NK-92 treated with Interleukin-12 subunit alpha and Interleukin-12 subunit beta, amount 100 ng/mL, for 24 hours (cell line): ENCODE measurements at regions not wholly inside any gene's neighbourhood (a gene's known extent, or its start where the extent isn't known, plus 50 kb on each side); places are given as distances from the start of the nearest gene placed in this dataset.

Source experiments
- DNase-seq: peaks from one replicate; lab custom pipeline; 2025; lab: John Stamatoyannopoulos, UW

DNA sequence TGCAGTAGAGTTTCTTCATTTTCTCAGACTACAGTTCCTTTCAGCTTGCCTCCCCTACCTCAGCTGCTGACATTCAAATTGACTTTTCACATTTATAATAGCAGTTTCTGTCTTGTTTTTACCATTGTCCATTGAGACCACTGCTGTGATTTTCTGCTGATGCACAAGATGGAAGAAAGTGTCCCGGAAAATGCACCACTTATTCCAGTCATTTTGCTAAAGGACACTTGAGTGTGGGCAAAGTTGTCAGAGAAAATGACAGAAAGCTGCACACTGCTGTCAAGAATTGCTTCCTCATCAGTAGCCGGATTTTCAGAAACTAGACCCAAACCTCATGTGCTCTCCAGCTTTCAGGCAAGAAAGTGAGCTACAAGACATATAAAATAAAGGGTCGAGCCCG, 546.2 kb upstream of the SETBP1 start:
- DNase-seq: no peak

DNA sequence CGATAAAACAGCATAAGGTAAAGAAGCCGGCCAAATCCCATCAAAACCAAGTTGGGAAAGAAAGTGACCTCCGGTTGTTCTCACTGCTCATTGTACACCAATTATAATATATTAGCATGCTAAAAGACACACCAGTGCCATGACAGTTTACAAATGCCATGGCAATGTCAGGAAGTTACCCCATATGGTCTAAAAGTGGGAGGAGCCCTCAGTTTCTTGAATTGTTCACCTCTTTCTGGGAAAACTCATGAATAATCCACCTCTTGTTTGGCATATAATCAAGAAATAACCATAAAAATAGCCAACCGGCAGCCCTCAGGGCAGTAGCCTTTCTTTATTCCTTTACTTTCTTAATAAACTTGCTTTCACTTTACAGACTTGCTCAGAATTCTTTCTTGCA, 544.9 kb upstream of the SETBP1 start:
- no peak for DNase-seq

DNA sequence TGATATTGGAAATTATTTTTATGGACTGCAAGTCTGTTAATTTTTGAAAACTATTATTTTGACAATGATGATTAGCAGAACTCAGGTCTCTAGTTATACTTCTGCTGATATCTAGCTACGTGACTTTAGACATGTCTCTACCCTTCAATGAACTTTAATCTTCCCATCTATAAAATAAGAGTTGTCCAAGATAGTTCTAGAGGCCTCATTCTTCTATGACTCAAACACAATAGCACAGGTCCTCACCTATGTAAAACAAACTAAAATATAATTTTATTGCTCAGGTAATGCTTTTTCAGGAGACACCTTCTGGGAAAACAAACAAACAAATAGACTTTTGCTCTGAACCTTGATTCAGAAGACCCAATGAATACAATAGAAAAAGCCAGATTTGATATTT, 544.4 kb upstream of the SETBP1 start:
- no peak for DNase-seq

DNA sequence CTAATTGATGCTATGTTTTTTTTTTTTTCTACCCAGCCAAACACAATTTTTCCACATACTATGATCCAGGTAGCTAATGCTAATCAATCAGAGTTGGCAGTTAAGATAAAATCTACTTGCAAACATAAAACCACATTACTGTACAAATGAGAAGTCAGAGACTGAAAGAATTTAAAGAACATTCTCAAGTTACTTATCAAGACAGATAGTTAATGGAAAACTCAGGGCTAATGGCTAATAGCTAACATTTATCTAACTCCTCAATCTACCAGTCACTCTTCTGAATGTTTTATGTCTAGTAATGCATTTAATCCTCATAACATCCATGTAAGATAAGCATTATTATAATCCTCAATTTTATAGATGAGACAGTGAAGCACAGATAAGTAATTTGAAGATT, 537.6 kb upstream of the SETBP1 start:
- DNase-seq: no peak

DNA sequence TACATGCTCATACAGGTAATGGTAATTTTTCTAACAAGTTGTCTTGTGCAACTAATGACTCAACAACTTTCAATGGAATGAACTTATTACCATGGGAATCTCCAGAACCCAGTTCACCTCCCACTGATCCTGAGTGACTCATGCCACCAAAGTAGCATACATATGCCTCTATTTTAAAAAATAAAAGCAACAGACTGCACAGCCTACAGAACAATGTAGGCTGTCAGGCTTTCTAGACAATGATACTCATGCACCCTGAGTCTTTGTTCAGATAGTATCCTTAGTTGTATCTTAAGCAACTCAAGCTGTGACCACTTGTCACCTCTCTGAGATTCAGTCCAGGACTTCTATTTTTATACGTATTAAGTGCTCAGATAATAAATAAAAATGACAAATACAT, 531.0 kb upstream of the SETBP1 start:
- no peak for DNase-seq

DNA sequence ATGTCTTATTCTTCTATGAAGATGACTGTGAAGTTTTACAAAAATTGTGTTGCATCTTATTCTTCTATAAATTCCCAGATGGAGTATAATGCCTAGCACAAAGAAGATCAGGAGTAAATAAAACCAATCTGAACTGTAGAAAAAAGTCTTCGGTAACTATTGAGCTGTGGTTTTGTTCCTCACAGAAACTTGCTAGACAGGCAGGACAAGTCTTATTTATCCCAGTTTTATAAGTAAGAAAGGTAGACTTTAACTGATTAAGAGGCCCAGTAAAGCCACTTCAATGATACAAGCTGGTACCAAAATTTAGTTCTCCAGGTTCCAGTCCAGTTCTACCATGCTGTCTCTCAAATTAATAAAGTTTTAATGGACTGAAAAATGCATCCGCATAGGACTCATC, 526.7 kb upstream of the SETBP1 start:
- DNase-seq: no peak

DNA sequence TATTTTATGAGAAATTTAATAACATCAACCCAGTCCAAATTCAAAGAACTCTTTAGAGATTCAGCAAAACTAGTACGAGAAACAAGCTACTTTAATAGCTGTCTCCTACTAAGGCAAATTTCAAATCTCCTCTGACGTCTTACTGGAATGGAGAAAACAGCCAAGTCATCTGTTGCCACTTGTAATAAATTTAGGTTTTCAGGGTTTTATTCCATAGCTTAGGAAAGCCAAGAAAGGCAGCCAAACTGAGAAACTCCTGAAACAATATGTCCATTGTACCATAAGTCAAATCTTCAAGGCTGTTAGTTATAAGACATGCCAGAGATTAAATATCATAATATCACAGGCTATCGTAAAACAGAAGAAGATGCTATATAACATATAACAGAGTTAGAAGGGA, 524.6 kb upstream of the SETBP1 start:
- no peak for DNase-seq

DNA sequence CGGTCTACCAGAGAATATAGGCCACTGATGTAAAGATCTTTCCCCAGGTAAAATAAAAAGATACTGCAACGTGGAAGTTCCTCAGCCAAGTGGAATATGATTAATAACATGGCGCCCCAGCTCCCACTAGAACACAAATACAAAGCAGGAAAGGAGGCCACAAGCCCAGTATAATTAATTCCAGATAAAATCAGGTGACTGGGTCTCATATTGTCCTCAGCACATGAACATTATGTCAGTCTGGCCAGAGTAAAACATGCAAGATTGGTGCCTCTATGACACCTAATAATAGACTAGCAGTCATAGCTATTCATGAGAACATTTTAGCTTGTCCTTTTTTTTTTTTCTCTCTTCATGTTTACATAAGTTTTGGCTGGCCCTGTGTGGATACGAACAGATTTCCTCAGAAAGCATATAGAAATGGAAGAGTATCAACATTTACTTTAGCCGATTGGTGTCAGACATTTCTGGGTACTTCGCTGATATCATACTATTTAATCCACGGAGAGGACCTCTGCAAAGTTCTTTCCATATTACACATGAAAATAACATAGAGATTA, 523.8 kb upstream of the SETBP1 start:
- DNase-seq: no peak

DNA sequence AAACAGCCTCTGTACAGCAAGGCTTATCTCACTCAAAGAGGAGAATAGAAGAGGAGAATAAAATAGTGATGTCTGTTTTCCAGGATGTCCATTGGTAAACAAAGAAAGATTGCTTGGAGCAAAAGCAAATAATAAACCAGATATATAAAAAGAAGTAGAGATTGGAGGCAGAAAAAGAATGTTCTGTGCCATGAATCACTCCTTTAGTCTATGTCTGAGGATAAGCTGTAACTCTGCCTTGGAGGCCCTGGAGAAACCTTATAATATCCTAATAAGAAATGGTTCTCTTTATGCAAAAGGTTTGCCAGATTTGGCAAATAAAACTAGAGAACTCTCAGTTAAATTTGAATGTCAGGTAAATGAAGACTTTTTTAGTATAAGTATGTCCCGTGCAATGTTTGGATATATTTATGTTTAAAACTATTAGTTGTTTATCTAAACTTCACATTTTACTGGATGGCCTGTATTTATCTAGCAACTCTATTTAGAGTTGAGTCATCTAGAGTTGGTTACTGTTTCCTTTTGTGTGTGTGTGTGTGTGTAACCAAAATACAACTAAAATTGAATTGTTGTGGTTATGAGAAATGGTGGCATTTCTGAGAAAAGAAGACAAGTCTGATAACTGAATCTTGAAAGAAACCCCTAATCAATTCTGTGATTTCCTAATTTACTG, 510.3 kb upstream of the SETBP1 start:
- DNase-seq: no peak

DNA sequence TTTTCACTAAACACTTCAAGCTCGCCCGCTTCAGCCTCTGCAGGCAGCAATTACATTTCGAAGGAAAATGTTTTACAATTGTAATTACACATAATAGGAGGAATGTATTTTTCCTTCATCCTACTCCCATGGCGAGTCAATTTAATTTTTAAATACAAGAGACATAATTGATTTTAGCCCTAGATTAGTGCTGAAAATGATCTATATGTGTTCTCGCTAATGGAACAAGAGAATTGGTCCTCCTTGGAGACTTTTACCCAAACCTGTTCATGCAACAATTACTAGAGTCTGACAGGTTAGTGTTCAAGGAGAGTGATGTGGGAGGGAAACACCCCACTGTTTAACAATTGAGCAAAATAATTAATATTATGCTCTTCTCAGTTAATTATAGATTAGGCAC, 509.4 kb upstream of the SETBP1 start:
- no peak for DNase-seq

DNA sequence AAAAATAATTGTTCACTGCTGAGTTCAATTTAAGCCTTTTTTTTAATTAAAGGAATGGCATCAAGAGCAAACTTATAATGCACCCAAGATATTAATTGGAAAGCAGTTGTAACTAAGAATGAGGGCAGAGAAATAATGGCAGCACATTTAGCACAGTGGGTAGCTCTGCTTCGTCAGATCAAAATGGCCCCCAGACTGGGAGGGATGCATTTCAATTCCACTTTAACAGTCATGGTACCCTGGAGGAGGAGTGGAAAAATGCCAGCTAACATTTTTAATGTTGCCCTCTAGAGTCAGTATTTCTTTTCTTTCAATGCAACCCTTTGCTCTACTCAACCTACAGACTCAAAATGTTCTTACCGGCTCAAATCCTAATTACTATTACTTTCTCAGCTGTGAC, 504.8 kb upstream of the SETBP1 start:
- no peak for DNase-seq

DNA sequence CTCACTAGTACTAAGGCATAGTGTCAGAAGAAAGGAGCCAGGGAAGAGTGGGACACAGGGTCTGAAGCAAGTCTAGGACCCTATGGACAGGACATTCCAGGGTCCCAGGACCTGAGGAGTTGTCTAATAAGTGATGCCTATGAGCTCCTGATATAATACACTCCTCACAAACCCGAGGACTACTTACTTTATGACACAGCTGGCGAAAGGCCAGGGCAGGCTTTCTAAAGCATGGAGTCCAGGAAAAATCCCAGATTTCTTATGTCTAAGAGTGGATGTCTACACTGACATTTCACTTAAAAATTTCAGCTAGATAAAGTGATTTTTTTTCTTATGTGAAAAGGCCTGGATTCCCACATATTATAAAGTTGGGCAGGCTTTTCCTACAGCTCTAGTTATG, 502.2 kb upstream of the SETBP1 start:
- no peak for DNase-seq

DNA sequence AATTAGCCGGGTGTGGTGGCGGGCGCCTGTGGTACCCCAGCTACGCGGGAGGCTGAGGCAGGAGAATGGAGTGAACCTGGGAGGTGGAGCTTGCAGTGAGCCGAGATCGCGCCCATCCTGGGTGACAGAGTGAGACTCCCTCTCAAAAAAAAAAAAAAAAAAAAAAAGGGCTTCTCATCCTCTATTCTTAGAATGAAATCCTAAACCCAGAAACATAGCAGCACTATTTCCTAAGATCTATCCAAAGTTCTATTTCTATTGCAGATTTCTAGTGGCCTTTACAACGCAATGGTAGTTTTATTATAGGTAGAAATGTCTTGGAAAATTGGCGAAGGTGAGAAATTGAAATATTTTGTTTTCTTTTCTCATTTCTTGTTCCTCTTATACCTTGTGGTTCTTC, 501.0 kb upstream of the SETBP1 start:
- no peak for DNase-seq

DNA sequence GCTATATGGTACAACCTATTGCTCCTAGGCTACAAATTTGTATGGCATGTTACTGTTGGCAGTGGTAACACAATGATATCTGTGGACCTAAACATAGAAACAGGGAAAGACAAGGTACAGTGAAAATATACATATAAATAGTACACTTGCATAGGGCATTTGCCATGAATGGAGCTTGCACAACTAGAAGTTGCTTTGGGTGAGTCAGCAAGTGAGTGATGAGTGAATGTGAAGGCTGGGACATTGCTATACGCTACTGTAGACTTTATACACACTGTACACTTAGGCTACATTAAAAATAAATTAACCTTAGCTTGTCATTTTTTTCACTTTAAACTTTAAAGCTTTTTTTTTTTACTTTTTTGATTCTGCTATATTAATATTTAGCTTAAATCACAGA, 500.0 kb upstream of the SETBP1 start:
- DNase-seq: no peak

DNA sequence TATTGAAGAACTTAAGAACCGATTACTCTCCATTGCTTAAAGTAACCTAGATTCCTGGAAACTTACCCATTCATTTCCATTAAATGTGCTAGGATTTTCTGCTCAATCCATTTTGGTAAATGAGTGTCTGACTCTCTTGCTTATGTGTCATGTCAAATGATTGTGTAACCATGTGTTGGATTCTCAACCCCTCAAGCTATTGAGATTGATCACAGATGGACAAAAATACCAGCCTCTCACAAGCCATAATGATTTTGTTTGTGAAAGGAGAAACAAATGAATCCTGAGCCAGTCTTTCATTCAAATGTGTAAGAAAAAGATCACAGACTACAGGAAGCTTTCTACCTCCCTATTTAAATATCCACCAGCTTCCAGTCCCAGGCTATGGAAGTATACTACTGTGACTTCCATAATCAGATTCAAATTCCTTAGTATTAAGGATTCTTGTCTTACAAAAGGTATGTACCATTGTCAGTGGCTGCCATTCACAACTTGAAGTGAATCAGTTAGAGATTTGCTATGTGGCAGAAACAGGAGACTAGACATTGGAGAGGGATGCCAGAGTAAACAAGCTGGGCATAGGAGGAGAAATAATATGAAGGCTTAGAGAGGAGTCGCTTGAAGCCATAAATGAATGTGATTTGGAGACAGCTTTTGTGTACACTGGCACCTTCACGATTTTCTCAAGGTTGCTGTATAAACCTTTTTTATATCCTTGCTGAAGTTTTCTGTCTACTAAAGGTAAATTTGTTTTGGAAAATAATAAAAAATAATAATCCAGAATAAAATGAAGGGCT, 498.5 kb upstream of the SETBP1 start:
- DNase-seq: no peak

DNA sequence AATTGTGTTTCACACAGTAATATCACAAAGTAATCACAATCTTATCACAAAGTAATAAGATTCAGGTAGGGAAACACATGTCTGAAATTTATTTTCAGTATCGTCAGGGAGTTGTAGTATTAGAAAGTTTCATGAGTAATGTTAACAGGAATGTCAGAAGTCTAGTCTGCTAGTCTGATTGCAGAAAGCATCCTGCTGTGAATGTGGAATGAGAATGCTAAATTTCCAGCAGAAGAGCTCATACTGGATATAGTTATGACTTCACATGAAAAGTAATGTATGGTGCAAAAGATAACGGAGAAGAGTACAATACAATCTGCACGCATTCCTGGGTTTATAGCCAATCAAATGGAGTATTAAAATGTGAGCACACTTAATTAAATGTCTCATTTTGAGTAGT, 494.7 kb upstream of the SETBP1 start:
- no peak for DNase-seq

DNA sequence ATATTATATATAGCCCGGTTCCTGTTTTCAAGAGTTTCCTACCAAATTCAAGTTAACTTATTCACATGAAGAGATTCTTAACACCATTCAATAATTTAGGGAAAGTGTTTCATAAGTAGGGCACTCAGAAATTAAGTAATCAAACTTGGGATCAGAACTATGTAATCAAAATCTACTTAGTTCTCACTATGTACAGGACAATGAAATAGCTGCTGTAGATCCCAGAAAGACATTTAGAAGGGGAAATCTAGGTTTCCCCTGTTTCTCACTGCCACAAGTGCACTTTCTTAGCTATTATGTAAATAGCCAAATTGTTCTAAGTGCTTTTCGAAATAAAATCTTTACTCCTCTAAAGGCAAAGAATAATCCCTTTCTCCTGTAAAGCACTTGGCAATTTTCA, 493.6 kb upstream of the SETBP1 start:
- no peak for DNase-seq

DNA sequence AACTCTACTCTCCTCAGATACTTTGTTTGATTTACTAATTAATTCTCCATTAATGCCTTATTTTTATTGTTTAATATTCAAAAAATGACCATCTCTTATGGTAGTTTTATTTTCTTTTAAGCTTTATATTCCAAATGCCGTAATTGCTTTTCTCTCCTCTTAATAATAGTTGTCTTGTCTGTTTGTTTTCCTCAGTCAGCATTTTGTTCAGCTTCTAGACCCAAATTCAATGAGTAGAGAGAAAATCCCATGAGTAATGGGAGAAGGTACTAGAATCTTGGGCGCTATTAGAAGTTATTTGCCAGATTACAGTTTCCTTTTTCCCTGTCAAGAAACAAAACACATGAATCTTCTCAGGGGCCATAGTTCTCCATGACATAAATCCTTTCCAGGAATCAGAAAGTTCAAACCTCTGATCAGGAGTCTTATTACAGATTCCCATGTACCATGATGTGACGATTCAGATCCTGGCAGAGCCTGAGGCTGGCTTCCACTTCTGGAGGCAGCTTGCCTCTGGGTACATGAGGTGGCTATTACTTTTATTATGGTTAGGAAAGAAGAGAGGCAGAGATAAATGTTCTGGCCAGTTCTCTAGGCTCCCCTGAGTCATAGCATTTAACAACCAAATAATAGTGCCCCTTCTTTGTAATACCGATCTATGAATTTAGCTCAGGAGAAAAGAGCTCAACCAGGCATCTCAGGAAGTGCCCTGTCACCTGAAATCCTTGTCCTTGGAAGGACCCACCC, 485.1 kb upstream of the SETBP1 start:
- no peak for DNase-seq

DNA sequence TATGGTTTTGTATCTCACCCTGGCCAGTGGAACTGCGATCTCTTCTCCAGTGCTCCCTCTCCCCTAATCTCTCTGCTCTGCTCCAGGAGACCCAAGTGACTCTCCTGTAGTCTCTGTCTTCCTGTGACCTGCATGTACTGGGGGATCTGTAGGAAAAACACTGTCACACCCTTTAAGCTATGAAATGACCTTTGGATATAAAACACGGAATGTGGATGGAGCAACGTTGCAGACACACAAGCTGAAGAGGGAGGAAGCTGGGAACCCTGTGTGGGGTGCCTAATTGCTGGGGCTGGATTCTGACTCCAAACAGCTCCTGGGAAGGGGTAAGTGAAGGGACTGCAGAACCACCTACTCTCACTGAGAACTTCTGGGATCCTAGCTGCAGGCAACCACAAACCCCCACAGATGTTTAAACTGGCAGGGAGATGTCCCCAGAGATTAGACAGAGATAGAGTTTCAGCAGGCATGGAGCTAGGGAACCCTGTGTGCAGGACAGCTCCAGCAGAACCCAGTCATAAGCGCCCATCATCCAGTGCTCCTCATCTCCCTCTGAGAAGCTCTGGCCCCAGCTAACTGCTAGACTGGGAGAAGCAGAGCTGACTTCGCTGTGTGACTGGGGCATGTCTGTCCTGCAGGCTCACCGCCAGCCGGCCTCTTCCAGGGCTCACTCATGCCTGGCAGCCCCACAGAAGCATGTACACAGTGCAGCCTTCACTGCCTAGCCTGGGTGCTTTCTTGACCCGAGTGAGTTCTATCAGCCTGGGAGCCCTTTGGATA, 482.7 kb upstream of the SETBP1 start:
- no peak for DNase-seq

DNA sequence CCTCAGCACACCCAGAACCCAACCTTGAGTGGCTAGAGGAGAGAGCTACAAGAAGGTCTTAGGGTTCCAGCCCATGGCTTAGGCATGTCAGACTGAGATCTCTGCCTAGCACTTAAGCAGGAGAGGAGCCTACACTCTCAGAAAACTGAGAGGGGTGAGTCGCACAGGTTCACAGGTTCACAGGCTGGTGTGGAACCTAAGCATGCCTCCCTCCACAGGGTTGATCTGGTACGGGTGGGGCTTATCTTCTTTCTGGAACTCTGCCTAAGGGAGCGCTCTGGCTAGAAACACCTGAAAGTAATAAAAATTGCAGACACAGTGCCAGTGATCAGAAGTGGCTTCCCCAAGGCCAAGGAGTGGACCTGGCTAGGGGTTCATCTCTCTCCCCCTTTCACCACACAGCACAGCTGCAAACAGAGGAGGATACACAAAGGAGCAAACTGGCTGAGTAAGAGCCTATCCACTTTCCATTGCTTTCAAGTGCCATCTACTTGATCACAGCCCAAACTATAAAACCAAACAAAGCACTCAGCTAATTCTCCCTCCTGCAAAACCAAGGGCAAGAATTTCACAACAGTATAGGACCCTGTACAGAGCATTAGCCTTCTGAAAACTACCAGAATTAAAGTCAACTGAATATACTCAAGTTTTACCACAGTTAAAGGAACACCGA, 481.9 kb upstream of the SETBP1 start:
- DNase-seq: no peak

DNA sequence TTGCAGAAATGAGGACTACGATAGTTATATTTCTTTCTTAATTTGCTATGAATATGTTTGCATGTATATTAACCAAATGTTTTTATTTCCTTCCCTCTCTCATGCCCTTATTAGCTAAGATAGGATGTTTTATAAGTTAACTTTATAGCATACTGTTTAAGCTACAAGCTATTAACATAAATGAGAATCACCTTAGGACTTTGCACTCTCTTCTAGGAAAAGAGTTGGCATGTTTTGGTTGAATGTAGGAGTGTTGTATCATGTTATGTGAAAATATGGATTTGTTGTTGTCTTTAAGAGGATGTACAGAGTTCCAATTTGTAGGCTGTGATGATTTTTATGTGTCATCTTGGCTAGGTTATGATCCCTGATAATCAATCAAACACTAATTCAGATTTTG, 467.4 kb upstream of the SETBP1 start:
- no peak for DNase-seq

DNA sequence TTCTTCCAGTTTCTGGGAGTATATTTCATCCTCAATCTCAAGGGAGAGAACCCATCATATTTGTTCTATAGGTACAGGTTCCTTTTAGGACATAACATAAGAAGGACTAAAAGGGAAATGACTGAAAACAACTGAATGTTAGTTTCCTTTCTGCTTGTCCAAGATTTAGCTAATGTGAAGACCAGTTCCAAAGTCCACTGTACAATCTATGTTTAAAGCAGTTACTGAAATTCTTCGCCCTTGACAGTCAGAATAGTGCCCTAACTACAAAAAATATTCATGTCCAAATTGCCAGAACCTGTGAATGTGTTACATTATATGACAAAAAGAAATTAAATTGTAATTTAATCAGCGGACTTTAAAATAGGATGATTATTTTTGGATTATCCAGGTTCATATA, 466.3 kb upstream of the SETBP1 start:
- no peak for DNase-seq
